ENCODE measurements at regions not wholly inside any gene's neighbourhood (a gene's known extent, or its start where the extent isn't known, plus 50 kb on each side); places are given as distances from the start of the nearest gene placed in this dataset.

DNA sequence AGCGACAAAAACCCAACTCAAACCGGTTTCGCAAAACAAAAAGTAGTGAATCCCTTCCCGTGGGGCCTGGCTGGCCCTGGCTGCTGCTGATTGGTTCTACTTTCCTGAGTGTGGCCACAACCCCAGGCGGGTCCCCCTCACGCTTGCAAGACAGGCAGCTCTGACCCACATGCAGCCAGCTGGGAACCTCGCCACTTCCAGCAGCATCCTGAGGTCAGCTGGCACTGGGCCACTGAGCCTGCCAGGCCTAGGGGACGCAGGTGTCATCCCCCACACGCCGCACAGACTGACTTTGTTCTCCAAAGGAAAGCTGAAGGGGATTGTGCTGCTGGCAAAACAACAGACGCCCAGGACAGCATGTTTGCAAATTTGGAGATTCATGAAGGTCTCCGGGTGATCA lies 111.1 kb downstream of the TPRA1 start:
- TF ChIP-seq CTCF (IDR thresholded peaks at IDR 0.05) (no peak), POLR2A (IDR thresholded peaks at IDR 0.05) (no peak)

Data from esophagus squamous epithelium (tissue), 4 donors.